NCI-H2227 (cell line): ENCODE measurements at regions not wholly inside any gene's neighbourhood (a gene's known extent, or its start where the extent isn't known, plus 50 kb on each side); places are given as distances from the start of the nearest gene placed in this dataset.
"Not testable (repeated sequence)": the region's sequence is repeated elsewhere in the genome, so short reads cannot be mapped to it uniquely, and the experiment has no call there.

Experiments
- DNase-seq: peaks from one replicate; lab custom pipeline; 2025; ENCODE audit not compliant: unreplicated experiment; lab: John Stamatoyannopoulos, UW

GRCh38 chr21:35294231-35294898 is 245.3 kb upstream of the RUNX1 start:
- peak; percentile 1 for DNase-seq

DNA sequence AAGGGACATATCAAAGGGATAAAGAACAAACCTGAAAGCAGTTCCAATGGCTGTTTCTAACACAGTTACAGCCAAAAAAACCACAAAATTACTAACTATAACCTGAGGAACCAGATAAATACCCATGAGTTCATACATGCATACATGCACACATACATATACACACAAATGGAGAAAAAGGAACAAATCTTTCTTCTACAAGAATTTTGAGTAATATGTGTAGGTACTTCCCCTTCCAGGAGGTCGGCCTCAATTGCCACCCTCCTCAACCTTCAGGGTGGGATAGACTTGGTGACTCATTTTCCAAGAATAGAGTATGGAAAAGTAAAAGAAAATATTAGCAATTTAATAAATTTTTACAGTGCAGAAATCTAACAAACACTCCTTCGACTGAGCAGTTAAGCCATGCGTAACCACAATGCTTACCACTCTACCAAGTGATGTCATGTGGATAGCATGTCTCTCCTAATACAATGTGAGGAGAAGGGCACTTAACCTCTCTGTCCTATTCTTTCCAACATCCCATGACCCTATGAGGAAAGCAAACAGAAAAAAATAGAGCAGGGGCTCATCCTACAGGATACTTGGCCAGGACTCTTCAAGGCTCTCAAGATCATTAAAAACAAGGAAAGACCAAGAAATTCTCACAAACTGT is 243.0 kb upstream of the RUNX1 start:
- no peak for DNase-seq

DNA sequence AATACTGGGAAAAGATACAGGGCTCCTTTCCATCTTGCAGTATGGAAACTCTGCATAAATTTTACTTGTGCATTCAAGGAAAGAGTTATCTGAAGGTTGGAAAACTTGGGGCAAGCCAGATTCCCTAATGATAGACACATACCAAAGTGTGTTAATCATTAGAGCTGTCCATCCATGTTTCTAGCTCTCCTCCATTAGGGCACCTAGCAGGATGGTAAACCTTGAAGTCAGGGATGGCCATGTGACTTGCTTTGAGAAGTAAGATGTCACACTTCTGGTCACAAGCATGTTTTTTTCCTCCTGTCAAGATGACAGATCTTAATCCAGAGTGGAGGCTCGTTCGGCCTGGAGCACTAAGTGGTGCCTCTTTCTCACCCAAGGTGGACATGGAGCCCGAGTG is 241.9 kb upstream of the RUNX1 start:
- DNase-seq = no peak

GRCh38 chr21:35288238-35288637 is 239.1 kb upstream of the RUNX1 start:
- no peak for DNase-seq

GRCh38 chr21:35284199-35284598 is 235.1 kb upstream of the RUNX1 start:
- DNase-seq = no peak

DNA sequence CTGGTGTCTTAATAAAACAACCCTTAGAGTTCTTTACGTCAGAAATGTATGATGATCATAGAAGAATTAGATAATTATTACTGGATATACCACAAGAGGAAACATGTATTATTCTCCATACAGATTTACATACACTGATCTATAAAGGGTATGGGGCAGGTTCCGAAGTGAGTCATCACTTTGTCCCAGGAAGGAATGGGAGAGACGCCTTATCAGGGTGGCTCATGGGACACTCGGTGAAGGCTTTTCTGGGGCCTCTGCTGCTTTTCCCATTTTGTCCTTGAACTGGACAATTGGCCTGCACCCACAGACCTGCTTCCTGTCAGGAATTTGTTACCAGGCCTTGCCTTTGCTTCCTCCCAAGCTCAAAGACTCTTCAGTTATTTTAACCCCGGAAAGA is 233.8 kb upstream of the RUNX1 start:
- no peak for DNase-seq

DNA sequence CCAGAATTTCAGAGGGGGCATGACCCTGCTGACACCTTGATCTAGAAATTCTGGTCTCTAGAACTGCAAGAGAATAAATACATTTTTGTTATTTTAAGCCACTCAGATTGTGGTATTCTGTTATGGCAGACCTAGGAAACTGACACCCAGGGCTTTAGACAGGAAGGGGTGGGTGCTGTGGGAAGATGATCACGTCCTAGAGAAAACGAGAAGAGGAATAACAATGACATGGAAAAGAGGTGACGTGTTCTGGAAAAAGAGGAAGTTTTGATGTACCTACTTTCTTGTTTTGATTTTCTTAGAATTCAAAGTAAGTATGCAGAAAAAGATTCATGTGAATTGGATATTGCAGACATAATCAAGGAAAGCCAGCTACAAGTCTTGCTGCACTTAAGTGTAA is 232.9 kb upstream of the RUNX1 start:
- DNase-seq = no peak

- DNase-seq = no peak
These were observed 231.1 kb upstream of the RUNX1 start for GRCh38 chr21:35280231-35280630.

- no peak for DNase-seq
These were observed 226.7 kb upstream of the RUNX1 start for GRCh38 chr21:35275776-35276175.

- no peak for DNase-seq
These were observed 225.8 kb upstream of the RUNX1 start for GRCh38 chr21:35274923-35275322.

- DNase-seq = no peak
These were observed 225.0 kb upstream of the RUNX1 start for GRCh38 chr21:35274090-35274489.

- no peak for DNase-seq
These were observed 224.2 kb upstream of the RUNX1 start for GRCh38 chr21:35273333-35273732.

DNA sequence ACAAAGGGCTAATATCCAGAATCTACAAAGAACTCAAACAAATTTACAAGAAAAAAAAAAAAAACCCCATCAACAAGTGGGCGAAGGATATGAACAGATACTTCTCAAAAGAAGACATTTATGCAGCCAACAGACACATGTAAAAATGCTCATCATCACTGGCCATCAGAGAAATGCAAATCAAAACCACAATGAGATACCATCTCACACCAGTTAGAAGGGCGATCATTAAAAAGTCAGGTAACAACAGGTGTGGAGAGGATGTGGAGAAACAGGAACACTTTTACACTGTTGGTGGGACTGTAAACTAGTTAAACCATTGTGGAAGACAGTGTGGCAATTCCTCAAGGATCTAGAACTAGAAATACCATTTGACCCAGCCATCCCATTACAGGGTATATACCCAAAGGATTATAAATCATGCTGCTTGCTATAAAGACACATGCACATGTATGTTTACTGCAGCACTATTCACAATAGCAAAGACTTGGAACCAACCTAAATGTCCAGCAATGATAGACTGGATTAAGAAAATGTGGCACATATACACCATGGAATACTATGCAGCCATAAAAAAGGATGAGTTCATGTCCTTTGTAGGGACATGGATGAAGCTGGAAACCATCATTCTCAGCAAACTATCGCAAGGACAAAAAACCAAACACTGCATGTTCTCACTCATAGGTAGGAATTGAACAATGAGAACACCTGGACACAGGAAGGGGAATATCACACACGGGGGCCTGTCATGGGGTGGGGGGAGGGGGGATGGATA is 222.4 kb upstream of the RUNX1 start:
- not testable (repeated sequence) for DNase-seq

GRCh38 chr21:35268817-35269216 is 219.7 kb upstream of the RUNX1 start:
- DNase-seq = no peak

DNA sequence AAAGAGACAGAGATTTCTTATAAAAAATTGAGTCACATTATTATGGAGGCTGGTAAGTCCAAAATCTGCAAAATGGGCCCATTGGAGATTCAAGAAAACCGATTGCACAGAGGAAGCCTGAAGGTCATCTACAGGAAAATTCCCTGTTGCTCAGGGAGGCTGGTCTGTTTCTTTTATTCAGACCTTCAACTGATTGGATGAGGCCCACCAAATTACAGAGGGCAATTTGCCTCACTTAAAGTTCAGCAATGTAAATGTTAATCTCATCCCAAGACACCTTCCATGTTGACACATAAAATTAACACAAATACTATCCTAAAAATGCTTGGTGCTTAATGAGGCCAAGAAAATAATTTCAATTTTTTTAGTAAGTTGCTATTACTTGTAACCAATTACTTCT is 219.2 kb upstream of the RUNX1 start:
- DNase-seq = no peak

- DNase-seq = no peak
These were observed 217.4 kb upstream of the RUNX1 start for GRCh38 chr21:35266546-35266945.

- no peak for DNase-seq
These were observed 216.2 kb upstream of the RUNX1 start for GRCh38 chr21:35265170-35265877.

DNA sequence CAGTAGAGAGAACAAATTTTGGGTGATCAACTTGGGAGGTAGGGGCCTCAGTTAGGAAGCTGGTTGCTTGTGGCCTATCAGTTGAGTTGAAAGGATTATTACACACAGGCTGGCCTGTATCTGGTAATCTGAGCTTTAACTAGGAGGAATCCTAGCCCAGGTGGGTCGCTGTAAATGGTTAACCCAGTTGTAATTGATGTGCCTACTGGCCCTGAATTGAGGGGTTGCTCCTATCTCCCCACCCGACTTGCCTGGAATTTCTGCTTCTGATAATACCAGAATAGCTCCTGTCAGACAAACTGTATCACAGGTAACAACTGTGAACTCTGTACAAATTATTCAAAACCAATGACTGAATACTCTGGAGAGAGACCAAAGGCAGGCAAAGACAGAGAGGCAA is 210.4 kb upstream of the RUNX1 start:
- no peak for DNase-seq

DNA sequence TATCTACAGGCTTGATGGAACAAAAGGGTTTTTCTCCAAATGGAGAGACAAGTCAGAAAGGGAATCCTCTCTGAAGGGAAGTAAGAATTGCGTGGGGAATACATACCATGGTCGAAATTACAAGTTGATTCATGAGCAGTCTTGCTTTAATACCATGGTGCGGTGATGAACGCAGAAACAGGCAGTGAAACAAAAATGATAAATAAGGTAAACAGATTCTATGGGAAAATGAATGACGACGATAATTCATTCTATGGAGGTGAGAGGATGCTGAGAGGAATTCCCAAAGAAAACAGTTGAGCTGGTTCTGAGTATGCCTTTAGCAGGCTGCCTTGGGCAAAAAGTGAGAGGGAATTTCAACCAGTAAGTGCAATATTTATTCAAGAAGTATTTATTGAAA is 209.4 kb upstream of the RUNX1 start:
- DNase-seq = no peak

GRCh38 chr21:35257413-35257812 is 208.3 kb upstream of the RUNX1 start:
- no peak for DNase-seq

- DNase-seq = peak; percentile 17
These were observed 207.4 kb upstream of the RUNX1 start for GRCh38 chr21:35256468-35256988.
